Spinal cord (tissue), 9 donors: ENCODE measurements at regions not wholly inside any gene's neighbourhood (a gene's known extent, or its start where the extent isn't known, plus 50 kb on each side); places are given as distances from the start of the nearest gene placed in this dataset.

Source experiments
- DNase-seq, 6 donors: peaks; one replicate each; pipeline versions ENCODE4 v3.0.0 to v3.0.0-alpha.2; 2013 to 2015; ENCODE audit warnings: low spot score in 6 of 6, low read depth in 4 of 6
- H3K27ac ChIP-seq: one replicate; pipeline ENCODE4 v1.5.1; 2013; ENCODE audit warnings: low read depth, low read length, control low read depth
- H3K27me3 ChIP-seq: one replicate; pipeline ENCODE4 v1.6.1; 2013; ENCODE audit warnings: low read length; ENCODE audit not compliant: control insufficient read depth, insufficient read depth
- H3K36me3 ChIP-seq: one replicate; pipeline ENCODE4 v1.6.1; 2013; ENCODE audit warnings: low read length; ENCODE audit not compliant: control insufficient read depth, insufficient read depth
- H3K4me1 ChIP-seq: one replicate; pipeline ENCODE4 v1.6.1; 2013; ENCODE audit warnings: low read length; ENCODE audit not compliant: control insufficient read depth, insufficient read depth
- H3K4me3 ChIP-seq: one replicate; pipeline ENCODE4 v1.5.1; 2013; ENCODE audit warnings: low read depth, low read length, control low read depth
- H3K9me3 ChIP-seq: one replicate; pipeline ENCODE4 v1.6.1; 2013; ENCODE audit warnings: low read length; ENCODE audit not compliant: control insufficient read depth, insufficient read depth
- WGBS: methylation state at CpG from one replicate; pipeline ENCODE4 v1.1.5; 2013; ENCODE audit warnings: missing lambda C conversion rate; ENCODE audit not compliant: insufficient coverage; 5-methylcytosine and 5-hydroxymethylcytosine counted together
- donor health status: healthy.

DNA sequence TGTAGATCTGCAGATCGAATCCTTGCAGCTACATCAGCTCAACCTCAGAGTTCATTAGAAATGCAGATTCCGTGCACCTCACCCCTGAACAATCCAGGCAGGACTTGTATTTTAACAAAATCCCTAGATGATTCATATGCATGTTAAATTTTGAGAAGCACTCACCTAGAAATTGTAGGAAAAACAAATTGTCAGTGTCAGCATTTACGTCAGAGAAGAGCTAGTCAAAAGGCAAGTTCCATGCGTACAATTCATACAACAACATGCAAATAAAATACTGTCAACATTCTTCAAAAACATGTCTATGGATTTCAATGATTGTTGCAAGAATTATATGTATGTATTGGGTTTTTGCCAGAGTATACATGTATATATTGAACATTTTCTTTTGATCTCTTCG lies 504.5 kb downstream of the NLGN4X start:
- 100% methylated on average over 1 of the region's 5 CpGs for WGBS
- Histone ChIP-seq H3K27me3 (peaks cover 3% of the 10 kb centered on the region), H3K9me3 (no peaks in the 10 kb centered on the region), H3K27ac (no peak overlapping the region), H3K4me1 (no peaks in the 10 kb centered on the region), H3K4me3 (no peak overlapping the region), H3K36me3 (no peaks in the 10 kb centered on the region)
- no peak for DNase-seq

DNA sequence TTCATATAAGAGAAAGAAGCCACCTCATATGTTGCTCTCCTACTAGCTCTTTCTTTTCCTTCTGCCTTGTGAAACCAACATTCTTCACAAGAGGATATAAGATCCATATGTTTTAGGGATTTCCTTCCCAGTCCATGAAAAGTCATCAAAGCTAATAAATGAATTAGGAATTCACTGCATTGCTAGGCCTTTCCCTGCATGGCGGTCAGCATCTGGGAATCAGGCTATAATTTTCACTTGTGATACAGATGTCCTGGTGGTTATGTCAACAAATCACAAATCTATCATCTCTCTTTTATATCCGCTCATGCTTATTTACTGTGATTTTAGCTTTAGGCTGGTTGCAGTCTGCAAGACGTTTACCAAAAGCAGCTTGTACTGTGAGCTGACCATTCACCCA lies 510.0 kb downstream of the NLGN4X start:
- H3K4me3 ChIP-seq, result no peak overlapping the region
- H3K9me3 ChIP-seq, result peaks cover 2% of the 10 kb centered on the region
- whole genome bisulfite sequencing, result no CpG with 5 or more reads among the region's 3 CpGs
- no peak for DNase-seq
- H3K4me1 ChIP-seq, result no peaks in the 10 kb centered on the region
- no peak overlapping the region for H3K27ac ChIP-seq
- no peaks in the 10 kb centered on the region for H3K27me3 ChIP-seq
- no peaks in the 10 kb centered on the region for H3K36me3 ChIP-seq

DNA sequence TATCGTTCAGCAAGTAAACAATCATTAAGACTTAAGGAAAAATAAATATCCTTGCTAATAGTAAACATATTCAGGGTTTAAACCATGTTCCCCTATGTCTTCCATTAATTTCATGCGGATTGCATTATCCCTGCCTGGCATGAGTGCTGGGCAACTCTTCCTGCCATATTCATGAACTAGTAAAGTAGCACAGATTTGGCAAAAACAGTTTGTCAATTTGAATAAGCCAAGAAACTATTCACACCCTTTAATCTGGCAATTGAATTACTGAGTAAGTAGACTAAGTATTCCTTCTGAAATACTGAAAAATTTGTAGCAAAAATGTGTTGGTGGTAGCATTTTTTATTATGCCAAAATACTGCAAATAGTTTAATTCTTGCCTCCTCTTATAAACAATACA lies 512.0 kb downstream of the NLGN4X start:
- WGBS, result no CpG with 5 or more reads among the region's 2 CpGs
- Histone ChIP-seq H3K27ac (no peak overlapping the region), H3K9me3 (peaks cover 2% of the 10 kb centered on the region), H3K4me3 (no peak overlapping the region), H3K27me3 (no peaks in the 10 kb centered on the region), H3K36me3 (no peaks in the 10 kb centered on the region), H3K4me1 (no peaks in the 10 kb centered on the region)
- DNase-seq, result peak in 1 of 6 donors; percentile 56

DNA sequence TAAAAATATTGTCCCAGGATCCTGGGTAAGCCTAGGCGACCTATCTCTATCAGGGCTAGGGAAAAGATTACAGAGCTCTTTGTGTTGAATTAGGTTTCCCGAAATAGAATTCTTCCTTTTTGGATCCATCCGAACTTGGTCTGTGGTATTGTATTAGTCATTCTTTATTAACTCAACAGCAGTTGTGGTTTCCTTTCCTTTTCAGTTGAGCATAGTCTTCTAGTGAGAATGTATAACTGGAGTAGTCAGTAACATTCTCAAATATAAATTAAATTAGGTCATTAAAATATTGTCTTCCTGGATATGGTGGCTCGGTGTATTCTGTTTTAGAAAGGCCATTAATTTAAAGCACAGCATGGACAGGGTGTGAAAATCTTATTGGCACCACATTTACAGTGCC lies 520.4 kb downstream of the NLGN4X start:
- Histone ChIP-seq H3K4me1 (no peaks in the 10 kb centered on the region), H3K4me3 (no peak overlapping the region), H3K27ac (no peak overlapping the region), H3K27me3 (no peaks in the 10 kb centered on the region), H3K36me3 (no peaks in the 10 kb centered on the region), H3K9me3 (no peaks in the 10 kb centered on the region)
- no peak for DNase-seq
- WGBS, result 67% methylated on average over 1 of the region's 4 CpGs

DNA sequence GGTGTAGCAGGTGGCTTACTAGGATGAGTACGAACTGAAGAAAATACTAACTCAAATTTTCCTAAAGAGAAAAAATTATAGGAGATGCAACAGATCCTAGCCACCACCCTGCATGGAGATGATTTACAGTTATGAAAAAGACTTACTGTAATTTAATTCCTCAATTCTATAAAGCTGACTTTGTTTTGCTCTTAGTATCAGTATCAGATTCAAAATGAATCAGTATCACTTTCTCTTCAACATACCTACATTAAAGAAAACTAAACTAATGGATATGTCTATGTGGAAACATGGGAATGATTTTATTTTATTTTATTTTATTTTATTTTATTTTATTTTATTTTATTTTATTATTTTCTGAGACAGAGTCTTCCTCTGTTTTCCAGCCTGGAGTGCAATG lies 525.8 kb downstream of the NLGN4X start:
- WGBS, result no CpG with 5 or more reads among the region's 1 CpG
- DNase-seq, result peak in 1 of 6 donors; percentile 43
- Histone ChIP-seq H3K27me3 (no peaks in the 10 kb centered on the region), H3K4me3 (no peak overlapping the region), H3K36me3 (no peaks in the 10 kb centered on the region), H3K27ac (no peak overlapping the region), H3K4me1 (no peaks in the 10 kb centered on the region), H3K9me3 (no peaks in the 10 kb centered on the region)

DNA sequence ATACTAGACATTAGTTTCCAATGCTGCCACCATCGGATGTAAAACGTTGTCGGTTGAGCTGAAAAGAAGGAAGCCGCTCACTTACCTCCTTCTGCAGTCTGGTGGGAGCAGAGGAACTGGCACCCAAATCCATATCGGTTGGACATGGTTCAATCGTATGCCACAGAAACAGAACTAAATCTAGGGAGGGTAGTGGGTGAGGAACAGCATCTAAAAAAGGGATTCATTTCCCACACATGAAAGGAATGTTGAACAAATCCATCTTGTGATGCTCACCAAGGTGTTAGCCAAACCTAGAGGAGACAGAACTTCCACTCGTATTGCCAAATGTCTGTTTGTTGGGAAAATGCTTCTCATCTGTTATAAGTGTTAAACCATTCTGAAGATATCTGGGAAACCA lies 532.7 kb downstream of the NLGN4X start:
- H3K4me1 ChIP-seq, result no peaks in the 10 kb centered on the region
- no peak overlapping the region for H3K27ac ChIP-seq
- H3K27me3 ChIP-seq, result no peaks in the 10 kb centered on the region
- no peaks in the 10 kb centered on the region for H3K36me3 ChIP-seq
- no peak overlapping the region for H3K4me3 ChIP-seq
- WGBS, result 100% methylated on average over 1 of the region's 7 CpGs
- DNase-seq, result peak in 1 of 6 donors; percentile 76
- no peaks in the 10 kb centered on the region for H3K9me3 ChIP-seq

DNA sequence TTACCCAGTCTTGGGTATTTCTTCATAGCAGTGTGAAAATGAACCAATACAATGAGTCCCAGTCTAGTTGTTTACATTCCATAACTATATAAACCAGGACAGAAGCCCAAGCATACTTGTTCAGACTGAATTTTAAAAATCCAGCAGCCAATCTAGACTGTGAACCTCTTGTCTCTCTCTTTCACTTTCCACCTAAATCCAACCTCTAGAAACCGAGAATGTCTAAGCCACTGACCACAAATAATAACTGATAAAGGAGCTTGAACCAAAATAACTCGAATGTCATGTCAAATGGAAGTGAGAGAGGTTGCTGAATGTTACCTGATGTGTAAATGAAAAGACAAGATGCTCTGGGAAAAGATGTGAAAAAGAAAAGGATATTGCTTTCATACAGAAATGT lies 544.7 kb downstream of the NLGN4X start:
- H3K27me3 ChIP-seq, result no peaks in the 10 kb centered on the region
- no peaks in the 10 kb centered on the region for H3K4me1 ChIP-seq
- no peak overlapping the region for H3K4me3 ChIP-seq
- no peak overlapping the region for H3K27ac ChIP-seq
- no peaks in the 10 kb centered on the region for H3K36me3 ChIP-seq
- WGBS, result no CpG with 5 or more reads among the region's 2 CpGs
- no peak for DNase-seq
- no peaks in the 10 kb centered on the region for H3K9me3 ChIP-seq

DNA sequence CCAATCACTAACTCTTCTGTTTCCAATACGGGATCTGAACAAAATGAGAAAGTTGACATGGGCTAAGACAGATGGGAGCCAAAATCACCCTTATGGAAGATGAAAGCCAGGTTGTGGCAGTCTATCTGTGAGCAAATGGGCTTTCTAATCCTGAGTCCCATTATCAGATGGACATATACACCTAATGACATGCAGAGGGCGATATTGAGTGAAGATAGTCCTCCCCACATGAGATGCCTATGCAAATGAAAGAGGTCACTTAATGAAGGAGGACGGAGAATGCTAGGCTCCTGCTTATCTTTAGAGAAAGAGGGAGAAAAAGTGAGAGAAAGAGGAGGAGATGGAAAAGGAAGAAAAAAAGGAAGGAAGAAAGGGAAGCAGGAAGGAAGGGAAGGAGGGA lies 547.5 kb downstream of the NLGN4X start:
- DNase-seq, result no peak
- Histone ChIP-seq H3K4me1 (no peaks in the 10 kb centered on the region), H3K4me3 (no peak overlapping the region), H3K9me3 (no peaks in the 10 kb centered on the region), H3K27ac (no peak overlapping the region), H3K36me3 (no peaks in the 10 kb centered on the region), H3K27me3 (no peaks in the 10 kb centered on the region)
- WGBS, result 18% methylated on average over 1 of the region's 3 CpGs

DNA sequence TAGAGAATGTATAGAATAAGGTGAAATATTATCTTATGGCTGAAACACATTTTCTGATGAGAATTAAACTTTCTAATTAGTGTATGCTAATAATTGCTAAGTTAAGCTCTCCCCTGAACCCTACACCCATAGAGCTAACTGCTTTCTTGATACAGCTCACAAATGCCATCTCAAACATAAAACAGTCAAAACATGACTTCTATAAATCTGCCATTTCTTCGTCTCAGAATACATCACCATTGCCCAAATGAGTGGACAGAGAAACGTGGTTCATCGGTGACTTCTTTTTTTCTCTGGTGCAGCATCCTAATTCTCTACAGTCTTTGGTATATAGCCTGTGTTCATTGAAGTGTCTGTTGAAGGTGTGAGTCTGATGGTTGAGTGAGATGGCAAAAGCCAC lies 554.6 kb downstream of the NLGN4X start:
- no CpG with 5 or more reads among the region's 3 CpGs for WGBS
- Histone ChIP-seq H3K9me3 (no peaks in the 10 kb centered on the region), H3K36me3 (no peaks in the 10 kb centered on the region), H3K4me3 (no peak overlapping the region), H3K4me1 (no peaks in the 10 kb centered on the region), H3K27ac (no peak overlapping the region), H3K27me3 (no peaks in the 10 kb centered on the region)
- DNase-seq, result no peak

DNA sequence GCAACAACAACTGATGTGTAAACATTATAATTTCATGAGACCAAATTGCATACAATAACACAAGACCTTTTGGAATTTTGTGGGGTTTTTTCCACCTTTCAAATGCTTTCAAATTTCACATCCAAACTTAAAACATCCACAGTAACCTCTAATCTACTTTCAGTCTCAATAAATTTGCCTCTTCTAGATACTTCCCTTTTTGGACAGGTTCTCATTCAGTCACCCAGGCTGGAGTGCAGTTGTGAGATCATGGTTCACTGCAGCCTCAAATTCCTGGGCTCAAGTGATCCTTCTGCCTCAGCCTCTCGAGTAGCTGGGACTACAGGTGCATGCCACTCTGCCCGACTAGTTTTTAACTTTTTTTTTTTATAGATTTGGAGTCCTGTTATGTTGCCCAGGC lies 556.6 kb downstream of the NLGN4X start:
- WGBS, result 83% methylated on average over 1 of the region's 2 CpGs
- Histone ChIP-seq H3K9me3 (no peaks in the 10 kb centered on the region), H3K27me3 (no peaks in the 10 kb centered on the region), H3K36me3 (no peaks in the 10 kb centered on the region), H3K4me3 (no peak overlapping the region), H3K27ac (no peak overlapping the region), H3K4me1 (no peaks in the 10 kb centered on the region)
- DNase-seq, result no peak
